Transverse colon (tissue), 4 donors: ENCODE measurements at regions not wholly inside any gene's neighbourhood (a gene's known extent, or its start where the extent isn't known, plus 50 kb on each side); places are given as distances from the start of the nearest gene placed in this dataset.
"Not testable (repeated sequence)": the region's sequence is repeated elsewhere in the genome, so short reads cannot be mapped to it uniquely, and the experiment has no call there.

Experiments
- CTCF ChIP-seq, 5 experiments: fragments of 200-600 bp in 3 of 5; fragments of 450-650 bp in 2 of 5; sonication (generic) in 3 of 5; IDR thresholded peaks; 1 replicate in 2 of 5; 2 replicates in 3 of 5; pipeline ENCODE4 v1.5.1; 2016 to 2017; ENCODE audit warnings: antibody characterized with exemption in 5 of 5, inconsistent platforms in 3 of 5, mild to moderate bottlenecking in 2 of 5, moderate library complexity in 1 of 5
- EP300 ChIP-seq: sonication (generic); formaldehyde crosslinking; IDR thresholded peaks from one replicate; pipeline ENCODE4 v1.6.1; 2017; ENCODE audit warnings: antibody characterized with exemption, low read depth
- POLR2A ChIP-seq: fragments of 450-650 bp; IDR thresholded peaks from one replicate; pipeline ENCODE4 v1.6.1; 2016; ENCODE audit warnings: antibody characterized with exemption, mild to moderate bottlenecking, moderate library complexity
- POLR2AphosphoS5 ChIP-seq, 3 donors: sonication (generic); formaldehyde crosslinking; IDR thresholded peaks; one replicate each; pipeline ENCODE4 v1.6.1; 2016; ENCODE audit warnings: antibody characterized with exemption in 3 of 3

DNA sequence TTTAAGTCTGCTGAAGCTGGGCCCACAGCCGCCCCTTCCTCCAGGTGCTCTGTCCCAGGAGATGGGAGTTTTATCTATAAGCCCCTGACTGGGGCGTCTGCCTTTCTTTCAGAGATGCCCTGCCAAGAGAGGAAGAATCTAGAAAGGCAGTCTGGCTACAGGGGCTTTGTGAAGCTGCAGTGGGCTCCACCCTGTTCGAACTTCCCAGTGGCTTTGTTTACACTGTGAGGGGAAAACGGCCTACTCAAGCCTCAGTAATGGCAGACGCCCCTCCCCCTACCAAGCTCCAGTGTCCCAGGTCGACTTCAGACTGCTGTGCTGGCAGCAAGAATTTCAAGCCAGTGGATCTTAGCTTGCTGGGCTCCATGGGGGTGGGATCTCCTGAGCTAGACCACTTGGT, 435.3 kb downstream of the RMST start:
- not testable (repeated sequence) for TF ChIP-seq POLR2A; CTCF (IDR thresholded peaks at IDR 0.05); POLR2AphosphoS5 (IDR thresholded peaks at IDR 0.05); EP300
